Spleen (tissue), 3 donors: ENCODE measurements at regions not wholly inside any gene's neighbourhood (a gene's known extent, or its start where the extent isn't known, plus 50 kb on each side); places are given as distances from the start of the nearest gene placed in this dataset.

ENCODE experiments used
- POLR2A ChIP-seq, 3 donors: fragments of 450-650 bp; IDR thresholded peaks; one replicate each; pipeline ENCODE4 v1.5.1; 2017; ENCODE audit warnings: antibody characterized with exemption in 3 of 3, mild to moderate bottlenecking in 1 of 3
- POLR2AphosphoS5 ChIP-seq, 3 donors: sonication (generic); formaldehyde crosslinking; IDR thresholded peaks; one replicate each; pipeline ENCODE4 v1.5.1; 2017; ENCODE audit warnings: antibody characterized with exemption in 3 of 3

DNA sequence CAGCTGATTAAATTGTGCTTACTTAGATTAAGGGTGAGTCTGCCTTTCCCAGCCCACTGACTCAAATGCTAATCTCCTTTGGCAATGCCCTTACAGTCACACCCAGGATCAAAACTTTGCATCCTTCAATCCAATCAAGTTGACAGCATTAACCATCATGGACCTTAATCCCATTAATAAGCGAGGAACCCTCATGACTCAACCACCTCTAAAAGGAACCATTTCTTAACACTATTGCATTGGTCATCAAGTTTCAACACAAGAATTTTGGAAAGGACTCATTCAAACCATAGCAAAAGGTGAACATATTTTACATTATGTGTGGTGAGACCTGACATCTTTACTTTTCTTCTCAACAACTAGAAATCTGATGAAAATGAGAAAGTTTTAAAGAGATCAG lies 187.0 kb downstream of the OSR1 start:
- TF ChIP-seq POLR2A (IDR thresholded peaks at IDR 0.05), result no peak
- TF ChIP-seq POLR2AphosphoS5 (IDR thresholded peaks at IDR 0.05), result no peak
